Stimulated activated CD4-positive, alpha-beta T cell treated with anti-CD3 and anti-CD28 coated beads, Interleukin-1b, Interleukin-23, amount 100 ng/mL, for 4 hours (primary cell): ENCODE measurements at regions not wholly inside any gene's neighbourhood (a gene's known extent, or its start where the extent isn't known, plus 50 kb on each side); places are given as distances from the start of the nearest gene placed in this dataset.

Source experiments
- DNase-seq, 2 donors: peaks; one replicate each; pipeline ENCODE4 v3.0.0-alpha.2; 2020; ENCODE audit warnings: low read depth in 2 of 2

- no peak for DNase-seq
These were observed 128.8 kb upstream of the TRIB2 start for GRCh38 chr2:12587729-12588522.

- DNase-seq = no peak
These were observed 127.8 kb upstream of the TRIB2 start for GRCh38 chr2:12588986-12589385.

DNA sequence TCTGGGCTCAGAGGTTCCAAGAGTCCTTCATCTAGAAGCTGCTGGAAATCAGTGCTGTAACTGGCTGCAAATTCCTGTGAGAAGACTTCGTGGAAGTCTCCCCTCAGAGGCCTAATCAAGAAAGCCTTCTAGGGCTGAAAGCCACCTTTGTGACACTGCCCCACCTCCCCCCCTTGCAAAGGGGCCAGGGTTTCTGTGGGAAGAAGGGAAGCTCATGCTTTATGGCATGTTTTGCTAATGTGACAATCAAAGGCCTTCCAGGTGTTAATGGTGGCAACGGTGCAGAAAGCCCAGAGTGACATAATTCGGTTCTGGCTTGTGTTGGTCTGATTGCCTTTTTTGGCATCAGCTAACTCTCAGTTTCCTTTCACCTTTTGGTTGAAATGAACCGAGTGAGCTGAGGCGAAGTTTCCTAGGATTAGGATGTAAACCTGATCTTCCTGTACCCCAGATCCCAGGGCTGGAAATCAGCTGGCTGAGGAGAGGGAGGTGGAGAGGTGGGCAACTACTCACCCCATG lies 126.9 kb upstream of the TRIB2 start:
- DNase-seq = no peak

- no peak for DNase-seq
These were observed 124.4 kb upstream of the TRIB2 start for GRCh38 chr2:12592296-12592695.

DNA sequence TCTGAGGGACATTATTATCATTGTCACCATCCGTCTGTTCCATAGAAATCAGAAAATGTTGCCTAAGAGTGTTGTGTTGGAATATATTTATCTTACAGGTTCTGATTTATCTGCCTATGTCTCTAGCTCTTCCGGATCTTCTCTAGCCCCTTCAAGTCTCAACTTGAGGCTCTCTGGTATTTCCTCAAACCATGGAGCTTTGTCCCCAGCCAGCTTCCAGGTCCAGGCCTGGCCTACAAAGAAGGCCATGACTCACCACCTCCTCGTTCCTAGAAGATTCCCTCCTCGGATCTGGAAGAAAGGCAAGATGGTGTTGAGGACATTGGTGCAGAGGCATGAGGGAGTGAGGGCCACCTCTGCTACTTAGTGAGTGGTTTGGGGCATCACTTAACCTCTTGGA lies 122.1 kb upstream of the TRIB2 start:
- DNase-seq = no peak

- no peak for DNase-seq
These were observed 120.0 kb upstream of the TRIB2 start for GRCh38 chr2:12596771-12597170.

GRCh38 chr2:12597610-12598009 lies 119.1 kb upstream of the TRIB2 start:
- no peak for DNase-seq

- DNase-seq = no peak
These were observed 114.1 kb upstream of the TRIB2 start for GRCh38 chr2:12602661-12603060.

- no peak for DNase-seq
These were observed 112.9 kb upstream of the TRIB2 start for GRCh38 chr2:12603781-12604295.

- DNase-seq = no peak
These were observed 112.4 kb upstream of the TRIB2 start for GRCh38 chr2:12604341-12604740.

GRCh38 chr2:12605366-12605765 lies 111.4 kb upstream of the TRIB2 start:
- DNase-seq = no peak

DNA sequence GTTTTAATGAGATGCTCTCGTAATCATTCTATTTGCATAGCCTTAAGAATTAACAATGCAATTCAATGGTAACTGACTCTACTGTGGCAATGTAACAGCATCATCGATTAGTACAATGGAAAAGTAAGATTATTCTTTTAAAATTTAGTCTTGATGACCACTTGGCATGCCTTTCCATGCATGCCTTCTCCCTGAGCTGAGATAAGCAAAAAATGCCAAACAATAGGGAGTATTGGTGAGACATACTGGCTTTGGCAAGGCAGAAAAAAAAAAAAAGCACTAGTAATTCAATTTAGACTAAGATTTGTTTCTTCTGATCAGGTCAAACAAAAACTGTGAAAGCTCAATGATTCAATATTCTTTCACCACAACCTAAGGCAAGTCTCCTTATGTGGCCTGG lies 110.8 kb upstream of the TRIB2 start:
- DNase-seq = no peak

- DNase-seq = no peak
These were observed 110.2 kb upstream of the TRIB2 start for GRCh38 chr2:12606472-12607000.

GRCh38 chr2:12607971-12608370 lies 108.8 kb upstream of the TRIB2 start:
- DNase-seq = no peak

DNA sequence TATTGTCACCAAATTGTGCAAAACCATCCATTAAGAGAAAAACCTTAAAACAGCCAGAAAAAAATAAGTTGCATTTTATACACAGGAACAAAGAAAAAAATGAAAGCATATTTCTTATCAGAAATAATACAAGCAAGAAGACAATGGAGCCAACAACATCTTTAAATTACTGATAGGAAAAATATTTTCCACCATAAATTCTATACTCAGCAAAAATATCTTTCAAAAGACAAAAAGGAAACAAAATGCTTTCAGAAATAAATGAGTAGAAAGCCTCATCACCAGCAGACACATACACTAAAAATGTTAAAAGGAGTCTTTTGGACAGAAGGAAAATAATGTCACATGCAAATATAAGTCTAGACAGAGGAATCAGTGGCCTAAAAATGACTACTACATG lies 106.4 kb upstream of the TRIB2 start:
- no peak for DNase-seq

DNA sequence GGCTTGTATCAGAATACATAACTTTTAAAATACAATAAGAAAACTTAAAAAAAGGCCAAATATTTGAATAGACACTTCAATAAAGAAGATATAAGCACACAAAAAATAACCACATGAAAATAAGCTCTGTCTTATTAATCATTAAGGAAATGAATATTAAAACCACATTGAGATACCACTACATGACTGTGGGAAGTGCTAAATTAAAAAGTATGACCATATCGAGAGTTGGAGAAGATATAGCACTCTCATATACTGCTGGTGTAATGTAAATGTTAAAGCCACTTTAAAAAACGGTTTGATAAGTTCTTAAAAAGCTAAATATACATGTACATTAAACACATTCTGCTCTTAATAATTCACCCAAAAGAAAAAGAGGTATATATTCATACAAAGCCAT lies 104.6 kb upstream of the TRIB2 start:
- no peak for DNase-seq

- no peak for DNase-seq
These were observed 104.1 kb upstream of the TRIB2 start for GRCh38 chr2:12612671-12613070.

DNA sequence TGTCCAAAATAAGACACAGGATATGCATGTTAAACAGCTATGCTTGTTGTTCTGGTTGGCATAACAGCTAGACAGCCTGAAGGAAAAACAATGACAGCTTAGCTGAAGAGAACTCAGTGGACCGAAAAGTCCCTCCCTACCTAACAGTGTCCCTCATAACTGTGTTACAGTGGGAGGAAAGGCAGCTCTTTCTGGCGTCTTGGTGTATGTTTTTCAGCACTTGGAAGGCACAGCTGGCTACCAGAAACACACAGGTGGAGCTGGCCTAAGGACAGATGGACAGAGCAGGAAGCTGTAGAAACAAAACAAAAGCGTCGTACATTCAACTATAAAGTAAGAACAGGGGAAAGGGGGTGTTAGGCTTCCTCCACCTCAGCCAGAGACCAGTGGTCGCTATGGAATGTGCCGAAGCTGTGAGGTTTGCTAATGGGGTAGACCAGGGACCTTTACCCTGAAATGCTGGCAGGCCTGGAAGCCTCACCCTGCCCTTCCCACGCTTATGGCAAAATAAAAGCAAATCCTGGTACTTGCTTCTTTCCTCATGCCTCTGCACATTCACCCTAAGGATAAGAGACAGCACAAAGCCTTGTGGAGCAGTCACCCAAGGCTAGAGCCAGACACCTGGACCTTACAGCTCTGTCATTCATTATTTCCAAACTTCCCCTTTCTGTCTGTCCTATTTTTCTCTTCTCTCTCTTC lies 103.5 kb upstream of the TRIB2 start:
- no peak for DNase-seq

GRCh38 chr2:12615509-12615908 lies 101.2 kb upstream of the TRIB2 start:
- no peak for DNase-seq

GRCh38 chr2:12616456-12617156 lies 100.1 kb upstream of the TRIB2 start:
- no peak for DNase-seq

DNA sequence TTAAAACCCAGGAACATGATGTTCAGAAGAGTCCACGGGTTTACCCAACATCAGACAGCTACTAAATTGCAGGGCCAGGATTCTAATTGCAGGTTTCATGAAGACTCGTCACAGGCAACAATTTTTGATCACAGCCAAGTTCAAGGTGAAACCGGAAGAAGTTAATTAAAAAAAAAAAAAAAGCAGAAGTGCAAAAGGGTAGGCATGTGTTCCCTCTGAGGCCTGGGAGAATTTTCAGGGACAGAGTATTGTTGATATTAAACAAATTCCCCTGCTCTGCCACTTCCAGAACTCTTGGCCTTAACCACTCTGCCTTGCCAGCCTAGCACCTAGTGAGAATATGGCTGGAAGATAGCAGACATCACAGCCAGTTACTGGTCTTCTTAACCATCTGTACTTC lies 99.4 kb upstream of the TRIB2 start:
- no peak for DNase-seq

DNA sequence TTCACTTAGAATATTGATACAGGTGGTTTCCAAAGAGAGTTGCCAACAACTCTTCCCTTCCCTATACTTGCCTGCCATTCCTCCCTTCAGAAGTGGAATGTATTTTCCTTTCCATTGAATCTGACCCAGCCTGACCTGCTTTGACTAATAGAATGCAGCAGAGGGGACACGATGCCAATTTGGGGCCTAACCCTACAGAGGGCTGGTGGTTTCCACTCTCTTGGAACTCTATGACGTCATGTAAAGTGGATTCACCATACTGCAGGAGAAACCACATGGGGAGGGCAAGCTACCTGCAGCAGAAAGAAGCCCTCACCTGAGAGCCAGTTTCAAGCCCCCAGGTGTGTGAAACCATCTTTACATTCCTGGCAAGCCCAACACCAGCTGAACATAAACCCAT lies 98.9 kb upstream of the TRIB2 start:
- no peak for DNase-seq
